CD14-positive monocyte (primary cell): ENCODE measurements at regions not wholly inside any gene's neighbourhood (a gene's known extent, or its start where the extent isn't known, plus 50 kb on each side); places are given as distances from the start of the nearest gene placed in this dataset.

Source experiments
- DNase-seq, 3 donors: peaks; one replicate each; pipeline ENCODE4 v3.0.0-alpha.2; 2011 to 2022
- H2AFZ ChIP-seq: 2 replicates; pipeline ENCODE4 v1.6.0; 2012; ENCODE audit warnings: mild to moderate bottlenecking, low read depth, low read length, inconsistent platforms; ENCODE audit not compliant: insufficient read depth, poor library complexity, severe bottlenecking
- H3K27ac ChIP-seq, 2 donors: 1 replicate in 1 of 2; 2 replicates in 1 of 2; pipeline ENCODE4 v1.5.1; 2012 to 2013; ENCODE audit warnings: low read length in 2 of 2, control low read depth in 1 of 2, inconsistent platforms in 1 of 2, low read depth in 1 of 2, mild to moderate bottlenecking in 1 of 2
- H3K27me3 ChIP-seq, 2 donors: one replicate each; pipeline versions ENCODE4 v1.6.0 to v1.6.1; 2011 to 2013; ENCODE audit warnings: low read length in 2 of 2; ENCODE audit not compliant: control insufficient read depth in 2 of 2, insufficient read depth in 2 of 2
- H3K36me3 ChIP-seq, 2 donors: replicated peaks in 1 of 2; 1 replicate in 1 of 2; 2 replicates in 1 of 2; pipeline versions ENCODE4 v1.5.1 to v1.6.1; 2012 to 2013; ENCODE audit warnings: low read length in 2 of 2, control low read depth in 1 of 2, inconsistent platforms in 1 of 2, mild to moderate bottlenecking in 1 of 2; ENCODE audit not compliant: insufficient read depth in 2 of 2, control insufficient read depth in 1 of 2
- H3K4me1 ChIP-seq, 2 donors: 1 replicate in 1 of 2; 2 replicates in 1 of 2; pipeline versions ENCODE4 v1.5.1 to v1.6.1; 2012 to 2013; ENCODE audit warnings: low read length in 2 of 2, control low read depth in 1 of 2, inconsistent platforms in 1 of 2, mild to moderate bottlenecking in 1 of 2, moderate library complexity in 1 of 2; ENCODE audit not compliant: insufficient read depth in 2 of 2, control insufficient read depth in 1 of 2
- H3K4me2 ChIP-seq: replicated peaks from 2 replicates; pipeline ENCODE3; 2012; ENCODE audit warnings: low read length, moderate library complexity, mild to moderate bottlenecking; ENCODE audit not compliant: poor library complexity, severe bottlenecking; ENCODE audit errors: extremely low read depth
- H3K4me3 ChIP-seq, 3 experiments: fragments of 200-600 bp in 1 of 3; sonication (generic) in 1 of 3; replicated peaks in 1 of 3; 1 replicate in 2 of 3; 2 replicates in 1 of 3; pipeline ENCODE4 v1.5.1; 2011 to 2013; ENCODE audit warnings: low read length in 3 of 3, mild to moderate bottlenecking in 3 of 3, control low read depth in 2 of 3, low read depth in 2 of 3, inconsistent platforms in 1 of 3, moderate library complexity in 1 of 3
- H3K79me2 ChIP-seq: 2 replicates; pipeline ENCODE4 v1.6.0; 2012; ENCODE audit warnings: mild to moderate bottlenecking, control low read depth, inconsistent platforms, low read length, moderate library complexity; ENCODE audit not compliant: insufficient read depth
- H3K9ac ChIP-seq: 2 replicates; pipeline ENCODE4 v1.6.0; 2017; ENCODE audit warnings: low read length, mild to moderate bottlenecking; ENCODE audit not compliant: insufficient read depth, poor library complexity, severe bottlenecking
- H3K9me3 ChIP-seq, 2 donors: replicated peaks in 1 of 2; 1 replicate in 1 of 2; 2 replicates in 1 of 2; pipeline versions ENCODE4 v1.5.1 to v1.6.1; 2012 to 2013; ENCODE audit warnings: low read length in 2 of 2, control low read depth in 1 of 2; ENCODE audit not compliant: control insufficient read depth in 1 of 2, insufficient read depth in 1 of 2
- H4K20me1 ChIP-seq: 2 replicates; pipeline ENCODE4 v1.6.0; 2012; ENCODE audit warnings: mild to moderate bottlenecking, low read length, control low read depth, moderate library complexity; ENCODE audit not compliant: insufficient read depth
- H3K27ac Mint-ChIP-seq, 7 donors: one replicate each; pipeline ENCODE4 v1.8.0; 2020; ENCODE audit warnings: mild to moderate bottlenecking in 7 of 7, mixed read lengths in 7 of 7, moderate library complexity in 6 of 7, inconsistent platforms in 2 of 7
- H3K27me3 Mint-ChIP-seq, 3 donors: one replicate each; pipeline ENCODE4 v1.8.0; 2021 to 2022; ENCODE audit warnings: low read depth in 3 of 3, mild to moderate bottlenecking in 3 of 3, mixed read lengths in 3 of 3, moderate library complexity in 3 of 3, inconsistent platforms in 1 of 3
- H3K36me3 Mint-ChIP-seq, 2 donors: one replicate each; pipeline ENCODE4 v1.8.0; 2020; ENCODE audit warnings: mixed read lengths in 2 of 2, inconsistent platforms in 1 of 2, mild to moderate bottlenecking in 1 of 2
- H3K4me1 Mint-ChIP-seq: one replicate; pipeline ENCODE4 v1.8.0; 2020; ENCODE audit warnings: mild to moderate bottlenecking, mixed read lengths
- H3K4me3 Mint-ChIP-seq, 2 donors: one replicate each; pipeline ENCODE4 v1.8.0; 2020; ENCODE audit warnings: mild to moderate bottlenecking in 2 of 2, mixed read lengths in 2 of 2, moderate library complexity in 1 of 2
- H3K9me3 Mint-ChIP-seq, 7 donors: one replicate each; pipeline ENCODE4 v1.8.0; 2020 to 2022; ENCODE audit warnings: mixed read lengths in 7 of 7, mild to moderate bottlenecking in 6 of 7, moderate library complexity in 6 of 7, inconsistent platforms in 2 of 7
- WGBS: methylation state at CpG from one replicate; pipeline ENCODE4 v1.1.5; 2013; ENCODE audit warnings: missing lambda C conversion rate; ENCODE audit not compliant: insufficient coverage; 5-methylcytosine and 5-hydroxymethylcytosine counted together
- intact Hi-C, 2 donors: fragments of 100-400 bp; cut with micrococcal nuclease; formaldehyde crosslinking; loops; one replicate each; pipeline versions ENCODE4 v1.15.0 to v1.15.1; 2023
- TF ChIP-seq, protein P1 (sequence below): fragments of 200-600 bp; IDR thresholded peaks from one replicate; pipeline ENCODE4 v1.8.0; 2022; ENCODE audit warnings: antibody characterized with exemption, mild to moderate bottlenecking

DNA sequence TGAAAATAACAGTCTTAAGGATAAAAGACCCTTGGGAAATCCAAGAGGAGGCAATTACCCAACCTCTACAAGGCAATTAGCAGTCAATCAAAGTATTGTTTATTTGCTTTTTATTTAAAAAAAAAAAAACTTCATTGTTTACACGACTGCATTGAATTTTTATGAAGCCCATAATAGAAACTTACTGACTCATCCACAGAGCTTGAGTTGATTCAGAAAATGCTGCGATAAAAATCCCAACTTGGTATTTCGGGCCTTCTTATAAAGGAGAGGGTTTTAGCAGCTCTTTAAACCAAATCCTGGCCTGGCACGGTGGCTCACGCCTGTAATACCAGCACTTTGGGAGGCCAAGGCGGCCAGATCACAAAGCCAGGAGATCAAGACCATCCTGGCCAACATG lies 69.2 kb upstream of the PALS2 start:
- Histone ChIP-seq H3K9ac (no peak overlapping the region), H3K4me2 (no peak overlapping the region), H3K27ac (no peak overlapping the region), H3K36me3 (no peaks in the 10 kb centered on the region), H4K20me1 (no peaks in the 10 kb centered on the region), H3K9me3 (no peaks in the 10 kb centered on the region), H3K4me3 (no peak overlapping the region), H3K4me1 (no peaks in the 10 kb centered on the region), H2AFZ (no peak overlapping the region), H3K27me3 (no peaks in the 10 kb centered on the region), H3K79me2 (no peaks in the 10 kb centered on the region)
- 93% methylated on average over 3 of the region's 6 CpGs for WGBS
- no peak overlapping the region for H3K4me3 Mint-ChIP-seq
- no peak for DNase-seq
- no peaks in the 10 kb centered on the region for H3K4me1 Mint-ChIP-seq
- intact Hi-C loops, result no loop called here
- H3K9me3 Mint-ChIP-seq, result no peaks in the 10 kb centered on the region
- H3K36me3 Mint-ChIP-seq, result no peaks in the 10 kb centered on the region
- H3K27me3 Mint-ChIP-seq, result peaks cover 0 to 3% (median 0%) of the 10 kb centered on the region in 3 donors
- H3K27ac Mint-ChIP-seq, result no peak overlapping the region
- TF ChIP-seq, protein P1, sequence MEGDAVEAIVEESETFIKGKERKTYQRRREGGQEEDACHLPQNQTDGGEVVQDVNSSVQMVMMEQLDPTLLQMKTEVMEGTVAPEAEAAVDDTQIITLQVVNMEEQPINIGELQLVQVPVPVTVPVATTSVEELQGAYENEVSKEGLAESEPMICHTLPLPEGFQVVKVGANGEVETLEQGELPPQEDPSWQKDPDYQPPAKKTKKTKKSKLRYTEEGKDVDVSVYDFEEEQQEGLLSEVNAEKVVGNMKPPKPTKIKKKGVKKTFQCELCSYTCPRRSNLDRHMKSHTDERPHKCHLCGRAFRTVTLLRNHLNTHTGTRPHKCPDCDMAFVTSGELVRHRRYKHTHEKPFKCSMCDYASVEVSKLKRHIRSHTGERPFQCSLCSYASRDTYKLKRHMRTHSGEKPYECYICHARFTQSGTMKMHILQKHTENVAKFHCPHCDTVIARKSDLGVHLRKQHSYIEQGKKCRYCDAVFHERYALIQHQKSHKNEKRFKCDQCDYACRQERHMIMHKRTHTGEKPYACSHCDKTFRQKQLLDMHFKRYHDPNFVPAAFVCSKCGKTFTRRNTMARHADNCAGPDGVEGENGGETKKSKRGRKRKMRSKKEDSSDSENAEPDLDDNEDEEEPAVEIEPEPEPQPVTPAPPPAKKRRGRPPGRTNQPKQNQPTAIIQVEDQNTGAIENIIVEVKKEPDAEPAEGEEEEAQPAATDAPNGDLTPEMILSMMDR, result no peak

GRCh38 chr7:24504836-24505235 lies 68.4 kb upstream of the PALS2 start:
- Mint-ChIP-seq H3K4me1 (no peaks in the 10 kb centered on the region), H3K36me3 (no peaks in the 10 kb centered on the region), H3K4me3 (no peak overlapping the region), H3K27ac (no peak overlapping the region), H3K27me3 (peaks cover 0 to 2% (median 0%) of the 10 kb centered on the region in 3 donors), H3K9me3 (no peaks in the 10 kb centered on the region)
- Histone ChIP-seq H3K4me2 (no peak overlapping the region), H2AFZ (no peak overlapping the region), H3K9me3 (no peaks in the 10 kb centered on the region), H4K20me1 (no peaks in the 10 kb centered on the region), H3K36me3 (no peaks in the 10 kb centered on the region), H3K4me1 (no peaks in the 10 kb centered on the region), H3K9ac (no peak overlapping the region), H3K27me3 (no peaks in the 10 kb centered on the region), H3K4me3 (no peak overlapping the region), H3K27ac (no peak overlapping the region), H3K79me2 (no peaks in the 10 kb centered on the region)
- DNase-seq, result no peak
- WGBS, result 100% methylated on average over 1 of the region's 2 CpGs
- TF ChIP-seq, protein P1, result no peak
- intact Hi-C loops, result no loop called here
